ENCODE measurements at regions not wholly inside any gene's neighbourhood (a gene's known extent, or its start where the extent isn't known, plus 50 kb on each side); places are given as distances from the start of the nearest gene placed in this dataset.

- Histone ChIP-seq H3K9me3 (no peaks in the 10 kb centered on the region), H3K4me3 (no peak overlapping the region), H3K27me3 (peaks cover 0 to 6% (median 0%) of the 10 kb centered on the region in 3 donors), H3K36me3 (no peaks in the 10 kb centered on the region), H3K4me1 (no peaks in the 10 kb centered on the region), H3K27ac (no peak overlapping the region)
- no peak for DNase-seq
- intact Hi-C loops (cut with DNase I), result no loop called here
- 50 to 80% methylated on average over 11 of the region's 11 CpGs for WGBS, 2 donors
- TF ChIP-seq POLR2AphosphoS5 (IDR thresholded peaks at IDR 0.05) (no peak), CTCF (IDR thresholded peaks at IDR 0.05) (no peak), EP300 (IDR thresholded peaks at IDR 0.05) (no peak), POLR2A (IDR thresholded peaks at IDR 0.05) (no peak)
Measured at GRCh38 chr6:156396068-156396771, 381.0 kb upstream of the ARID1B start.

DNA sequence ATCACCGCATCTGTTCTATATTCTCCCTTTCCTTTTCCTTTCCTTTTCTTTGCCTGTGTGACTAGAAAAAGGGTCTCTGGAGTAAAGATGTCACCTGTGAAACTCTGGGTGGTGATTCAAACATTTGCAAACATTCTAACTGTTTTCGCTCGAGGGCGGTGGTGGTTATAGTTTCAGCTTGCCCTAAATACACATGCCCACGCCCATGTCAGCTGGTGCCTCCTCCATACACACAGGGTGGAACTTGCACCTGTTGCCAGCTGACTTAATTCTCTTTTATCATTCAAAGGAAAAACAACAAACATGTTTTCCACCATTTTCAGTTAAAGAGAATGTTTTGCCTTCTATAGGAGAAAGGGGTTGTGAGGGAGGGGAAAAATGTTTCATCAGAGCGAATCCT is 381.9 kb upstream of the ARID1B start:
- H3K9me3 ChIP-seq, result no peaks in the 10 kb centered on the region
- WGBS, 2 donors, result 23 to 45% methylated on average over 6 of the region's 6 CpGs
- intact Hi-C loops (cut with DNase I), result no loop called here
- TF ChIP-seq POLR2AphosphoS5 (IDR thresholded peaks at IDR 0.05) (no peak), CTCF (IDR thresholded peaks at IDR 0.05) (no peak), POLR2A (IDR thresholded peaks at IDR 0.05) (no peak), EP300 (IDR thresholded peaks at IDR 0.05) (no peak)
- no peak overlapping the region for H3K4me3 ChIP-seq
- no peak for DNase-seq
- no peaks in the 10 kb centered on the region for H3K36me3 ChIP-seq
- peaks cover 0 to 6% (median 0%) of the 10 kb centered on the region in 3 donors for H3K27me3 ChIP-seq
- H3K27ac ChIP-seq, result no peak overlapping the region
- H3K4me1 ChIP-seq, result no peaks in the 10 kb centered on the region

- WGBS, 2 donors, result 61 to 87% methylated on average over 4 of the region's 4 CpGs
- Histone ChIP-seq H3K27me3 (no peaks in the 10 kb centered on the region), H3K9me3 (no peaks in the 10 kb centered on the region), H3K36me3 (no peaks in the 10 kb centered on the region), H3K4me1 (no peaks in the 10 kb centered on the region), H3K4me3 (no peak overlapping the region), H3K27ac (no peak overlapping the region)
- TF ChIP-seq POLR2A (IDR thresholded peaks at IDR 0.05) (no peak), EP300 (IDR thresholded peaks at IDR 0.05) (no peak), CTCF (IDR thresholded peaks at IDR 0.05) (no peak), POLR2AphosphoS5 (IDR thresholded peaks at IDR 0.05) (no peak)
- DNase-seq, result no peak
- intact Hi-C loops (cut with DNase I), result no loop called here
Measured at GRCh38 chr6:156392648-156393047, 384.5 kb upstream of the ARID1B start.

GRCh38 chr6:156391977-156392376 is 385.2 kb upstream of the ARID1B start:
- no peaks in the 10 kb centered on the region for H3K4me1 ChIP-seq
- TF ChIP-seq EP300 (IDR thresholded peaks at IDR 0.05) (no peak), CTCF (IDR thresholded peaks at IDR 0.05) (no peak), POLR2A (IDR thresholded peaks at IDR 0.05) (no peak), POLR2AphosphoS5 (IDR thresholded peaks at IDR 0.05) (no peak)
- no peaks in the 10 kb centered on the region for H3K36me3 ChIP-seq
- 32 to 61% methylated on average over 4 of the region's 4 CpGs for WGBS, 2 donors
- intact Hi-C loops (cut with DNase I), result no loop called here
- no peaks in the 10 kb centered on the region for H3K27me3 ChIP-seq
- no peak for DNase-seq
- H3K4me3 ChIP-seq, result no peak overlapping the region
- H3K27ac ChIP-seq, result no peak overlapping the region
- no peaks in the 10 kb centered on the region for H3K9me3 ChIP-seq

Measured in sigmoid colon (tissue), 6 donors.